Tibial nerve (tissue), 4 donors: ENCODE measurements at regions not wholly inside any gene's neighbourhood (a gene's known extent, or its start where the extent isn't known, plus 50 kb on each side); places are given as distances from the start of the nearest gene placed in this dataset.

Experiments used
- EP300 ChIP-seq, 2 donors: sonication (generic); formaldehyde crosslinking; IDR thresholded peaks; one replicate each; pipeline ENCODE4 v1.6.1; 2017; ENCODE audit warnings: antibody characterized with exemption in 2 of 2, mild to moderate bottlenecking in 1 of 2
- POLR2A ChIP-seq, 2 donors: fragments of 450-650 bp; IDR thresholded peaks; one replicate each; pipeline ENCODE4 v1.6.1; 2017; ENCODE audit warnings: antibody characterized with exemption in 2 of 2, mild to moderate bottlenecking in 2 of 2, moderate library complexity in 2 of 2
- TF ChIP-seq, protein P1 (sequence below), 5 experiments: fragments of 200-600 bp in 3 of 5; fragments of 450-650 bp in 2 of 5; sonication (generic) in 3 of 5; IDR thresholded peaks; one replicate each; pipeline ENCODE4 v1.5.1; 2016 to 2019; ENCODE audit warnings: antibody characterized with exemption in 5 of 5, mild to moderate bottlenecking in 3 of 5, moderate library complexity in 2 of 5

DNA sequence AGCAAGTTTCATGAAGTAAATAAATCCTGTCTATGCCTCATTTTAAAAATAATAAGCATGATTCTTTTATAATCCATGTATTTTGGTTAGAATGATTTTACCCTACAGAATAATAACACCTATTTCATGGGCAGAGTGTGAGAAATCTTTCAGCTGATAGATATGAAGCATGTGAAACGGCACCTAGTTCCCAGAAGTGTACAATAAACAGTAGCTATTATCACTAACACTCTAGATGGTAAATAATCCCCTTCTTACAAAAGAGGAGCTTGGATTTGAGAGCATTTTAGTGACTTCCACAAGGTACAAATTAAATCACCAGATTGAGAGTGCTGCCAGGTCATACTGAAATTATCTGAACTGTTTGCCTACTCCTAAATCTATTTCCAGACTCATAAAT lies 95.3 kb upstream of the NRIP1 start:
- TF ChIP-seq, protein P1, sequence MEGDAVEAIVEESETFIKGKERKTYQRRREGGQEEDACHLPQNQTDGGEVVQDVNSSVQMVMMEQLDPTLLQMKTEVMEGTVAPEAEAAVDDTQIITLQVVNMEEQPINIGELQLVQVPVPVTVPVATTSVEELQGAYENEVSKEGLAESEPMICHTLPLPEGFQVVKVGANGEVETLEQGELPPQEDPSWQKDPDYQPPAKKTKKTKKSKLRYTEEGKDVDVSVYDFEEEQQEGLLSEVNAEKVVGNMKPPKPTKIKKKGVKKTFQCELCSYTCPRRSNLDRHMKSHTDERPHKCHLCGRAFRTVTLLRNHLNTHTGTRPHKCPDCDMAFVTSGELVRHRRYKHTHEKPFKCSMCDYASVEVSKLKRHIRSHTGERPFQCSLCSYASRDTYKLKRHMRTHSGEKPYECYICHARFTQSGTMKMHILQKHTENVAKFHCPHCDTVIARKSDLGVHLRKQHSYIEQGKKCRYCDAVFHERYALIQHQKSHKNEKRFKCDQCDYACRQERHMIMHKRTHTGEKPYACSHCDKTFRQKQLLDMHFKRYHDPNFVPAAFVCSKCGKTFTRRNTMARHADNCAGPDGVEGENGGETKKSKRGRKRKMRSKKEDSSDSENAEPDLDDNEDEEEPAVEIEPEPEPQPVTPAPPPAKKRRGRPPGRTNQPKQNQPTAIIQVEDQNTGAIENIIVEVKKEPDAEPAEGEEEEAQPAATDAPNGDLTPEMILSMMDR (IDR thresholded peaks at IDR 0.05) = no peak
- no peak for TF ChIP-seq POLR2A (IDR thresholded peaks at IDR 0.05)
- TF ChIP-seq EP300 (IDR thresholded peaks at IDR 0.05) = no peak
